ENCODE measurements at regions not wholly inside any gene's neighbourhood (a gene's known extent, or its start where the extent isn't known, plus 50 kb on each side); places are given as distances from the start of the nearest gene placed in this dataset.
"Not testable (repeated sequence)": the region's sequence is repeated elsewhere in the genome, so short reads cannot be mapped to it uniquely, and the experiment has no call there.

- no peak for DNase-seq (ENCODE audit: low spot score)
Measured at GRCh38 chr10:28391283-28391682, 88.4 kb upstream of the MPP7 start.

- peak; percentile 68 for DNase-seq (ENCODE audit: low spot score)
Measured at GRCh38 chr10:28393956-28394568, 91.2 kb upstream of the MPP7 start.

GRCh38 chr10:28396331-28396730 lies 93.5 kb upstream of the MPP7 start:
- DNase-seq (ENCODE audit: low spot score): no peak

DNA sequence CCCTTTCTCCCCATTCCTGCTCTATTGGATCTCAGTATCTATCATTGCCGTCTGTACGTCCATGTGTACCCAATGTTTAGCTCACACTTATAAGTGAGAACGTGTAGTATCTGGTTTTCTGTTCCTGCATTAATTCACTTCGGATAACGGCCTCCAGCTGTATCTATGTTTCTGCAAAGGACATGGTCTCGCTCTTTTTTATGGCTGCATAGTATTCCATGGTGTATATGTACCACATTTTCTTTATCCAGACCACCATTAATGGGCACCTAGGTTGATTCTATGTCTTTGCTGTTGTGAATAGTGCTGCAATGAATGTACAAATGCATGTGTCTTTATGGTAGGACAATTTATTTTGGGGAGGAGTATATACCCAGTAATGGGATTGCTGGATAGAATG lies 94.4 kb upstream of the MPP7 start:
- DNase-seq (ENCODE audit: low spot score): no peak

GRCh38 chr10:28400176-28400575 lies 97.3 kb upstream of the MPP7 start:
- no peak for DNase-seq (ENCODE audit: low spot score)

GRCh38 chr10:28400681-28401080 lies 97.8 kb upstream of the MPP7 start:
- no peak for DNase-seq (ENCODE audit: low spot score)

DNA sequence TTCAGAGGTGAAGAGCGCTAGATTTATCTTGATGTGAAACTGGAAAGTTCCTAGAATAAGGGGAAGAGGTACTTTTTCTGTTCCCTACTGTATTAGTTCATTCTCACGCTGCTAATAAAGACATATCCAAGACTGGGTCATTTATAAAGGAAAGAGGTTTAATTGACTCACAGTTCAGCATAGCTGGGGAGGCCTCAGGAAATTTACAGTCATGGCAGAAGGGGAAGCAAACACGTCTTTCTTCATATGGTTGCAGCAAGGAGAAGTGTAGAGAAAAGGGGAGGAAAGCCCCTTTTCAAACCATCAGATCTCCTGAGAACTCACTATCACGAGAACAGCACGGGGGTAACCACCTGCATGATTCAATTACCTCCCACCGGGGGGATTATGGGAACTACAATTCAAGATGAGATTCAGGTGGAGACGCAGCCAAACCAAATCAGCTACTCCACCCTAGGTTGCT lies 99.8 kb upstream of the MPP7 start:
- not testable (repeated sequence) for DNase-seq (ENCODE audit: low spot score)

- no peak for DNase-seq (ENCODE audit: low spot score)
Measured at GRCh38 chr10:28403090-28403489, 100.2 kb upstream of the MPP7 start.

- no peak for DNase-seq (ENCODE audit: low spot score)
Measured at GRCh38 chr10:28408237-28408777, 105.4 kb upstream of the MPP7 start.

DNA sequence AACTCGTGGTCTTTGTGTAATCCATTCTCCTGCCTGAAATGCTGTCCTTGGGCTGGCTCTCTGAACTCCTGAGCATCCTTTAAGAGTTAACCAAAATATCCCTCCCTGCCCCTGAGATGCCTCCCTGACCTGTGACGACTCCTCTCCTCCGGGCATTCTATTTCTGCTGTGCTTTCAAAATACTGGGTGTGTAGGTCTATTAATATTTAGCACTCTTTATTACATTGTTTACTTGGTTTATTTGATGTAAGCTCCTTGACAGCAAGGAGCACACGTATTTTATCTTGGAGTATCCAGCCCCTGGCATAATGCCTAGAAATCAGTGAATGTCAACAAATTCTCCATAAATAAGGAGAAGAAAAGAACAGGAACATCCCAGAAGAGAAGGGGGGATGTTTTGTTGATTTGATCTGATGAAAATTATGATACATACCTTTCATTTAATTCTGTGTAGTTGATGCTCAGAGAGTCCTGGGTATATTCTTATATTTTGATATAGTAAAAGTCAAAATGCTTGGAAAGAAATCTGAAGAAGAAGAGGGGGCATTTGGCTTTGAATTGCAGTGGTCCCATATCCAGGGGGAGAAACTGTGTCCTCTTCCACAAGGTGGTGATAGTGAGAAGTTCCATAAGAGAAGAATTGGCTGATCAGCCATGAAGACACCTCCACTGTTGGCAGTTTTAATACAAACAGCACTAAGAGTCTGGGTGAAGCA lies 107.7 kb upstream of the MPP7 start:
- no peak for DNase-seq (ENCODE audit: low spot score)

DNA sequence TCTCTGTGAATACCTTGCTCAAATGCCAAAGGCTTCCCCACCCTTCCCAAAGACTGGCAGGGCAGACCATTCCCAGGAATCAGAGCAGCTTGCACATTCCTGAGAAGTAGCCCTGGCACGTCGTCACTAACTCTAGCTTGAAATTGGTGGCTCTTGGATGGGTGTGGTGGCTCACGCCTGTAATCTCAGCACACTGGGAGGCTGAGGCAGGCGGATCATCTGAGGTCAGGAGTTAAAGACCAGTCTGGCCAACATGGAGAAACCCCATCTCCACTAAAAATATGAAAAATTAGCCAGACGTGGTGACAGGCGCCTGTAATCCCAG lies 108.2 kb upstream of the MPP7 start:
- DNase-seq (ENCODE audit: low spot score): no peak

GRCh38 chr10:28411648-28412047 lies 108.8 kb upstream of the MPP7 start:
- DNase-seq (ENCODE audit: low spot score): no peak

- DNase-seq (ENCODE audit: low spot score): no peak
Measured at GRCh38 chr10:28418069-28418468, 114.8 kb upstream of the WAC start.

DNA sequence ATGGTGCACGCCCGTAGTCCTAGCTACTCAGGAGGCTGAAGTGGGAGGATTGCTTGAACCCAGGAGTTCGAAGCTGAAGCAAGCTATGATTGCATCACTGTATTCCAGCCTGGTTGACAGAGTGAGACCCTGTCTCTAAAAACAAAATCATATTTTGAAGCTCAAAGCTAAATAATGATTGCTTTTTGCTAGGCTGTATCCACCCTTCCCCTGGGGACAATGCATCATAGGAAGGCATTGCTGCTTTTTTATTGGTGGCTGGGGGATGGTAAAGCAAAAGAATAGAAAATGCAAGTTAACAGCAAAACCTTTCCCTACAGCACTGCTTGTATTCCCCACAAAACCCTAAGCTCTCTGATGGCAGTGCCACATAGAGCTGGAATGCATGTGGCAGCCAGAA lies 107.5 kb upstream of the WAC start:
- no peak for DNase-seq (ENCODE audit: low spot score)

DNA sequence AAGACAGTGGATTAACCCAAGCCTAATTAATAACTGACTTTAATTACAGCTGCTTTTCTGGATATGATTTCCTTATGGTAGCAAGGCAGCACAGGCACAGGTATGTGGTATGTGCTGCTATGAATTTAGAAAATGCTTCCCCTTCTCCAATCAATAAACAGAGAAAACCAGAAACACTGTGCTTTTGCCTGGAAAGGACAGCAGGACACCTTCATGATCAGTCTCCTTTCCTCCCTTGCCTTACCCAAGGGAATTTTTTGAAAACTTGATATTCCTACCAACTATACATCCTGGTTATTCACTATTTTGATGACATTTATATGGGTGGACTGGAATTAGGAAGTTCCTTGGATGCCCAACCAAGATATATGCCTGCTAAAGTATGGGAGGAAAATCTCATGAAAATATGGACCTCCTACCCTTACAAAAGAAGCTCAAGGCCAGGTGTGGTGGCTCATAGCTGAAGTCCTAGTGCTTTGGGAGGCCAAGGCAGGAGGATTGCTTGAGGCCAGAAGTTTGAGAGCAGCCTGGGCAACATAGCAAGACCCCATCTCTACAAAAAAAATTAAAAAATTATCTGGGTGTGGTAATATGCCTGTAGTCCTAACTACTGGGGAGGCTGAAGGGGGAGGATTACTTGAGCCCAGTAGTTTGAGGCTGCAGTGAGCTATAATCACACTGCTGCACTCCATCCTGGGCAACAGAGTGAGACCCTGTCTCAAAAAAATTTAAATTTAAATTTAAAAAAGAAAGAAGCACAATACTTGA lies 106.3 kb upstream of the WAC start:
- DNase-seq (ENCODE audit: low spot score): no peak

GRCh38 chr10:28427376-28427775 lies 105.5 kb upstream of the WAC start:
- no peak for DNase-seq (ENCODE audit: low spot score)

DNA sequence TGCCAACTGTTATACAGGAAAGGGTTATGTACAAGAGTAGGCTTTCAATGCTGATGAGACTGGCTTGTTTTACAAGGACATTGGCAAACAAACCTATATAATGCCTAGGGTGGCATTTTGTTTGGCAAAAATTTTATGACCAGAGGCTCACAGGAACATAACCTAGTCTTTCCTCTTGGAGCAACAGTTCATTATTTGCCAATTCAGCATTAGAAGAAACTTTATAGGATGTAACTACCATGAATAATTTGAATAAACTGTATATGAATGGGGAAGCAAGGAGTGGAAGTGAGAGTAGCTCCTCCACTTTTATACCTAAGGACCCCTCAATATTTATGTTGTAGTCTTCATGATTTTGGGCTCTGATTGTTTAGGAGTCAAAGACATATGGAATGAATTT lies 103.9 kb upstream of the WAC start:
- DNase-seq (ENCODE audit: low spot score): no peak

DNA sequence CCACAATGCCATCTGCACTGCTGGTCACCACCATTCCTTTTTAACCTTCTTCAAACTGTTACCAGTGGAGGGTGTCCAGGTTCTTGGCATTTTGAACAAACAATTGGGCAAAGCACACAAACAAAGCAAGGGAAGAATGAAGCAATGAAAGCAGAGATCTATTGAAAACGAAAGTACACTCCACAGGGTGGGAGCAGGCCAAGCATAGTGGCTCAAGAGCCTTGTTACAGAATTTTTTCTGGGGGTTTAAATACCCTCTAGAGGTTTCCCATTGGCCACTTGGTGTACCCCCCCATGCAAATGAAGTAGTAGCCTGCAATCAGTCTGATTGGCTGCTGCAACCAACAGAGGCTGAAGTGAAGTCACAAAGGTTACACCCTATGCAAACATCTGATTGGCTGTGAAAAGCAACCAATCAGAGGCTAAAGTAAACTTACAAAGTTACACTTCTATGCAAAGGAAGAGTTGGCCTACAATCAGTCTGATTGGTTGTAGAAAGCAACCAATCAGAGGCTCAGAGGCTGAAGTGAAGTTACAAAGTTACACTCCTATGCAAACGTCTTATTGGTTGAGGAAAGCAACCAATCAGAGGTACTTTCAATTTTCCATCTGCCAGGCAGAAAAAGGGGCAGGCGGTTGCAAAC lies 103.2 kb upstream of the WAC start:
- no peak for DNase-seq (ENCODE audit: low spot score)

GRCh38 chr10:28431139-28431538 lies 101.8 kb upstream of the WAC start:
- no peak for DNase-seq (ENCODE audit: low spot score)

DNA sequence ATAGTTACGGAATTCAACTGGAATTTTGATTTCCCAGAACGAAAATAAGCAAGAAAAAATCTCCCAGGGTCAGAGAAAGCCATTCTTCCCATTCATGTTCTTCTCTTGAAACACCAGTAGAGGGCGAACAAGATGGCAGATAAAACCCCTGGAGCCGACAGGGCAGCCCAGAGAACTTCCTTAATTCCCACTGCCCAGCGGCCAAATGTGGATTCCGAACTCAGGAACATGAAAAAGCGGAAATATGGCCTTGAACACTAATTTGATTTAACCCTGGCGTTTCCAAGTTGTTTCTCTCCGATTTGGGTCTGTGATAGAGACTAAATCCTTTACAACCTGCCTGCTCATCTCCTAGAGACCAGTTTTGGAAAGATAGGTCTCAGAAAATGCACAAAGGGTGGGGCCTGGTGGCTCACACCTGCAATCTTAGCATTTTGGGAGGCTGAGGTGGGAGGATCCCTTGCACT lies 100.7 kb upstream of the WAC start:
- DNase-seq (ENCODE audit: low spot score): peak; percentile 60

- no peak for DNase-seq (ENCODE audit: low spot score)
Measured at GRCh38 chr10:28434063-28434462, 98.9 kb upstream of the WAC start.

GRCh38 chr10:28442403-28442802 lies 90.5 kb upstream of the WAC start:
- no peak for DNase-seq (ENCODE audit: low spot score)

Data from ureter (tissue), 1 donor.